Chondrocyte (in vitro differentiated cells): ENCODE measurements at regions not wholly inside any gene's neighbourhood (a gene's known extent, or its start where the extent isn't known, plus 50 kb on each side); places are given as distances from the start of the nearest gene placed in this dataset.

Experiments
- DNase-seq: peaks from one replicate; pipeline ENCODE4 v3.0.0; 2021; ENCODE audit warnings: mixed read lengths, low spot score
- H3K27ac Mint-ChIP-seq: one replicate; pipeline ENCODE4 v1.8.0; 2021; ENCODE audit warnings: mild to moderate bottlenecking, moderate library complexity, mixed read lengths; ENCODE audit not compliant: unreplicated experiment
- H3K27me3 Mint-ChIP-seq: 2 replicates; pipeline ENCODE4 v1.8.0; 2021; ENCODE audit warnings: low read depth, mixed read lengths
- H3K36me3 Mint-ChIP-seq: 2 replicates; pipeline ENCODE4 v1.8.0; 2021; ENCODE audit warnings: low read depth, mixed read lengths
- H3K4me1 Mint-ChIP-seq: 2 replicates; pipeline ENCODE4 v1.8.0; 2021; ENCODE audit warnings: low read depth, mild to moderate bottlenecking, mixed read lengths
- H3K4me3 Mint-ChIP-seq: one replicate; pipeline ENCODE4 v1.8.0; 2021; ENCODE audit warnings: mild to moderate bottlenecking, moderate library complexity, mixed read lengths; ENCODE audit not compliant: unreplicated experiment
- H3K9me3 Mint-ChIP-seq: 2 replicates; pipeline ENCODE4 v1.8.0; 2021; ENCODE audit warnings: low read depth, mixed read lengths
- CTCF ChIP-seq: fragments of 200-600 bp; sonication (generic); IDR thresholded peaks from 2 replicates; pipeline ENCODE4 v1.5.0; 2021; ENCODE audit warnings: antibody characterized with exemption, mild to moderate bottlenecking, moderate library complexity

- no peaks in the 10 kb centered on the region for H3K9me3 Mint-ChIP-seq
- H3K36me3 Mint-ChIP-seq: no peaks in the 10 kb centered on the region
- H3K4me1 Mint-ChIP-seq: no peaks in the 10 kb centered on the region
- TF ChIP-seq CTCF: no peak
- H3K4me3 Mint-ChIP-seq: no peak overlapping the region
- no peak for DNase-seq
- H3K27me3 Mint-ChIP-seq: no peaks in the 10 kb centered on the region
- H3K27ac Mint-ChIP-seq: no peak overlapping the region
Measured at GRCh38 chr9:79151791-79152190, 420.0 kb upstream of the TLE4 start.

GRCh38 chr9:79152306-79152705 is 419.5 kb upstream of the TLE4 start:
- H3K9me3 Mint-ChIP-seq: no peaks in the 10 kb centered on the region
- no peak for TF ChIP-seq CTCF
- H3K36me3 Mint-ChIP-seq: no peaks in the 10 kb centered on the region
- no peak for DNase-seq
- no peak overlapping the region for H3K4me3 Mint-ChIP-seq
- H3K27me3 Mint-ChIP-seq: no peaks in the 10 kb centered on the region
- no peaks in the 10 kb centered on the region for H3K4me1 Mint-ChIP-seq
- no peak overlapping the region for H3K27ac Mint-ChIP-seq

GRCh38 chr9:79154806-79155205 is 417.0 kb upstream of the TLE4 start:
- H3K27me3 Mint-ChIP-seq: no peaks in the 10 kb centered on the region
- H3K4me1 Mint-ChIP-seq: no peaks in the 10 kb centered on the region
- no peaks in the 10 kb centered on the region for H3K9me3 Mint-ChIP-seq
- no peak overlapping the region for H3K4me3 Mint-ChIP-seq
- no peak overlapping the region for H3K27ac Mint-ChIP-seq
- no peaks in the 10 kb centered on the region for H3K36me3 Mint-ChIP-seq
- no peak for TF ChIP-seq CTCF
- DNase-seq: no peak

- Mint-ChIP-seq H3K4me3 (no peak overlapping the region), H3K36me3 (no peaks in the 10 kb centered on the region), H3K27ac (no peak overlapping the region), H3K9me3 (no peaks in the 10 kb centered on the region), H3K27me3 (no peaks in the 10 kb centered on the region), H3K4me1 (no peaks in the 10 kb centered on the region)
- DNase-seq: no peak
- no peak for TF ChIP-seq CTCF
Measured at GRCh38 chr9:79155308-79155707, 416.5 kb upstream of the TLE4 start.

GRCh38 chr9:79163544-79163943 is 408.2 kb upstream of the TLE4 start:
- no peak for DNase-seq
- no peaks in the 10 kb centered on the region for H3K27me3 Mint-ChIP-seq
- no peaks in the 10 kb centered on the region for H3K36me3 Mint-ChIP-seq
- H3K27ac Mint-ChIP-seq: no peak overlapping the region
- TF ChIP-seq CTCF: no peak
- no peaks in the 10 kb centered on the region for H3K9me3 Mint-ChIP-seq
- H3K4me1 Mint-ChIP-seq: no peaks in the 10 kb centered on the region
- no peak overlapping the region for H3K4me3 Mint-ChIP-seq
